Cardiac muscle cell (in vitro differentiated cells and primary cell): ENCODE measurements at regions not wholly inside any gene's neighbourhood (a gene's known extent, or its start where the extent isn't known, plus 50 kb on each side); places are given as distances from the start of the nearest gene placed in this dataset.

Source experiments
- DNase-seq, 2 donors: peaks; one replicate each; pipeline versions ENCODE4 v3.0.0 to v3.0.0-alpha.2; 2010 to 2017; ENCODE audit warnings: low read depth in 1 of 2, low spot score in 1 of 2
- H3K27ac ChIP-seq: fragments of 200-600 bp; sonication (generic); 2 replicates; pipeline ENCODE4 v1.5.1; 2016
- H3K27me3 ChIP-seq: fragments of 200-600 bp; sonication (generic); 2 replicates; pipeline ENCODE4 v1.6.0; 2016; ENCODE audit warnings: control low read depth
- H3K36me3 ChIP-seq: fragments of 200-600 bp; sonication (generic); 2 replicates; pipeline ENCODE4 v1.5.1; 2016; ENCODE audit warnings: control low read depth
- H3K4me1 ChIP-seq: fragments of 200-600 bp; sonication (generic); 2 replicates; pipeline ENCODE4 v1.8.1; 2017; ENCODE audit warnings: low read depth, mild to moderate bottlenecking, mixed run types
- H3K4me3 ChIP-seq: fragments of 200-600 bp; sonication (generic); 2 replicates; pipeline ENCODE4 v1.5.1; 2016; ENCODE audit warnings: mild to moderate bottlenecking
- H3K9me3 ChIP-seq: fragments of 200-600 bp; sonication (generic); 2 replicates; pipeline ENCODE4 v1.5.1; 2017; ENCODE audit warnings: low read depth, mild to moderate bottlenecking, control low read depth
- CTCF ChIP-seq: IDR thresholded peaks from 2 replicates; pipeline ENCODE4 v1.5.1; 2012; ENCODE audit warnings: low read depth, mild to moderate bottlenecking, low read length

- Histone ChIP-seq H3K9me3 (no peaks in the 10 kb centered on the region), H3K36me3 (no peaks in the 10 kb centered on the region), H3K4me3 (no peak overlapping the region), H3K4me1 (peaks cover 4% of the 10 kb centered on the region), H3K27me3 (no peaks in the 10 kb centered on the region), H3K27ac (no peak overlapping the region)
- peak in 1 of 2 donors; percentile 56 for DNase-seq
- TF ChIP-seq CTCF, result no peak
Observed at GRCh38 chr4:125765941-125766340, 451.2 kb downstream of the FAT4 start.

- H3K9me3 ChIP-seq, result no peaks in the 10 kb centered on the region
- H3K27ac ChIP-seq, result no peak overlapping the region
- H3K4me3 ChIP-seq, result no peak overlapping the region
- no peak for DNase-seq
- H3K36me3 ChIP-seq, result no peaks in the 10 kb centered on the region
- H3K4me1 ChIP-seq, result peaks cover 5% of the 10 kb centered on the region
- no peaks in the 10 kb centered on the region for H3K27me3 ChIP-seq
- TF ChIP-seq CTCF, result no peak
Observed at GRCh38 chr4:125770814-125771398, 456.2 kb downstream of the FAT4 start.

GRCh38 chr4:125772680-125773079 is 457.9 kb downstream of the FAT4 start:
- no peaks in the 10 kb centered on the region for H3K36me3 ChIP-seq
- DNase-seq, result no peak
- H3K27me3 ChIP-seq, result no peaks in the 10 kb centered on the region
- no peak overlapping the region for H3K27ac ChIP-seq
- TF ChIP-seq CTCF, result no peak
- H3K4me1 ChIP-seq, result peaks cover 5% of the 10 kb centered on the region
- no peak overlapping the region for H3K4me3 ChIP-seq
- no peaks in the 10 kb centered on the region for H3K9me3 ChIP-seq

GRCh38 chr4:125773502-125773901 is 458.7 kb downstream of the FAT4 start:
- no peaks in the 10 kb centered on the region for H3K27me3 ChIP-seq
- no peak overlapping the region for H3K4me3 ChIP-seq
- no peak for DNase-seq
- peaks cover 5% of the 10 kb centered on the region for H3K4me1 ChIP-seq
- no peak for TF ChIP-seq CTCF
- H3K9me3 ChIP-seq, result no peaks in the 10 kb centered on the region
- H3K27ac ChIP-seq, result no peak overlapping the region
- H3K36me3 ChIP-seq, result no peaks in the 10 kb centered on the region

- Histone ChIP-seq H3K27ac (no peak overlapping the region), H3K4me3 (no peak overlapping the region), H3K36me3 (no peaks in the 10 kb centered on the region), H3K27me3 (no peaks in the 10 kb centered on the region), H3K9me3 (no peaks in the 10 kb centered on the region), H3K4me1 (peaks cover 5% of the 10 kb centered on the region)
- DNase-seq, result no peak
- TF ChIP-seq CTCF, result no peak
Observed at GRCh38 chr4:125773931-125774330, 459.2 kb downstream of the FAT4 start.

- Histone ChIP-seq H3K4me1 (no peaks in the 10 kb centered on the region), H3K36me3 (no peaks in the 10 kb centered on the region), H3K27ac (no peak overlapping the region), H3K4me3 (no peak overlapping the region), H3K9me3 (no peaks in the 10 kb centered on the region), H3K27me3 (no peaks in the 10 kb centered on the region)
- TF ChIP-seq CTCF, result no peak
- DNase-seq, result no peak
Observed at GRCh38 chr4:125776146-125776545, 461.4 kb downstream of the FAT4 start.
